Transverse colon (tissue), 4 donors: ENCODE measurements at regions not wholly inside any gene's neighbourhood (a gene's known extent, or its start where the extent isn't known, plus 50 kb on each side); places are given as distances from the start of the nearest gene placed in this dataset.

Experiments used
- DNase-seq: peaks from one replicate; pipeline ENCODE4 v3.0.0-alpha.2; 2019
- H3K27ac ChIP-seq, 4 donors: fragments of 200-600 bp; sonication (generic); 2 replicates each; pipeline ENCODE4 v1.5.1; 2016 to 2018; ENCODE audit warnings: inconsistent platforms in 4 of 4
- H3K27me3 ChIP-seq: fragments of 200-600 bp; sonication (generic); 2 replicates; pipeline ENCODE4 v1.5.1; 2017; ENCODE audit warnings: inconsistent platforms
- H3K36me3 ChIP-seq, 4 donors: fragments of 200-600 bp; sonication (generic); 2 replicates each; pipeline ENCODE4 v1.5.1; 2017 to 2019; ENCODE audit warnings: inconsistent platforms in 4 of 4
- H3K4me1 ChIP-seq, 4 donors: fragments of 200-600 bp; sonication (generic); 2 replicates each; pipeline ENCODE4 v1.5.1; 2017 to 2020; ENCODE audit warnings: inconsistent platforms in 4 of 4
- H3K4me3 ChIP-seq, 4 donors: fragments of 200-600 bp; sonication (generic); 1 replicate in 1 of 4; 2 replicates in 3 of 4; pipeline versions ENCODE4 v1.5.1 to v1.6.1; 2017 to 2019; ENCODE audit warnings: inconsistent platforms in 4 of 4
- H3K9me3 ChIP-seq, 2 donors: fragments of 200-600 bp; sonication (generic); 2 replicates each; pipeline ENCODE4 v1.5.1; 2017 to 2019; ENCODE audit warnings: inconsistent platforms in 2 of 2
- CTCF ChIP-seq, 5 experiments: fragments of 200-600 bp in 3 of 5; fragments of 450-650 bp in 2 of 5; sonication (generic) in 3 of 5; IDR thresholded peaks; 1 replicate in 2 of 5; 2 replicates in 3 of 5; pipeline ENCODE4 v1.5.1; 2016 to 2017; ENCODE audit warnings: antibody characterized with exemption in 5 of 5, inconsistent platforms in 3 of 5, mild to moderate bottlenecking in 2 of 5, moderate library complexity in 1 of 5
- EP300 ChIP-seq: sonication (generic); formaldehyde crosslinking; IDR thresholded peaks from one replicate; pipeline ENCODE4 v1.6.1; 2017; ENCODE audit warnings: antibody characterized with exemption, low read depth
- POLR2A ChIP-seq: fragments of 450-650 bp; IDR thresholded peaks from one replicate; pipeline ENCODE4 v1.6.1; 2016; ENCODE audit warnings: antibody characterized with exemption, mild to moderate bottlenecking, moderate library complexity
- POLR2AphosphoS5 ChIP-seq, 3 donors: sonication (generic); formaldehyde crosslinking; IDR thresholded peaks; one replicate each; pipeline ENCODE4 v1.6.1; 2016; ENCODE audit warnings: antibody characterized with exemption in 3 of 3
- WGBS, 2 donors: methylation state at CpG; one replicate each; pipeline ENCODE4 v1.1.5; 2018; ENCODE audit warnings: low coverage in 1 of 2; 5-methylcytosine and 5-hydroxymethylcytosine counted together
- in situ Hi-C, 4 donors: fragments of 200-750 bp; cut with MboI; loops; one replicate each; pipeline versions ENCODE4 v1.15.0 to v1.15.1; 2017; ENCODE audit warnings: low sequenced_read_pairs in 3 of 4, low pct_ligation_motif_present in 1 of 4, low pct_unique_long_range_greater_than_20kb in 1 of 4
- intact Hi-C: fragments of 100-400 bp; cut with DNase I; formaldehyde crosslinking; loops from one replicate; pipeline ENCODE4 v1.15.1; 2023; ENCODE audit warnings: low total_unique reads

- TF ChIP-seq EP300 (no peak), POLR2A (no peak), CTCF (IDR thresholded peaks at IDR 0.05) (no peak), POLR2AphosphoS5 (IDR thresholded peaks at IDR 0.05) (no peak)
- Histone ChIP-seq H3K4me3 (no peak overlapping the region), H3K36me3 (no peaks in the 10 kb centered on the region), H3K27me3 (no peaks in the 10 kb centered on the region), H3K9me3 (no peaks in the 10 kb centered on the region), H3K27ac (no peak overlapping the region), H3K4me1 (no peaks in the 10 kb centered on the region)
- intact Hi-C loops (no loop called here), in situ Hi-C loops (no loop called here)
- 80 to 81% methylated on average over 9 of the region's 9 CpGs for WGBS, 2 donors
- no peak for DNase-seq
These were observed 379.5 kb upstream of the DPH6 start for GRCh38 chr15:35925275-35926006.

GRCh38 chr15:35926007-35926380 is 380.0 kb upstream of the DPH6 start:
- in situ Hi-C loops (no loop called here), intact Hi-C loops (no loop called here)

GRCh38 chr15:35928847-35929246 is 382.9 kb upstream of the DPH6 start:
- in situ Hi-C loops = no loop called here
- TF ChIP-seq POLR2A (no peak), CTCF (IDR thresholded peaks at IDR 0.05) (no peak), EP300 (no peak), POLR2AphosphoS5 (IDR thresholded peaks at IDR 0.05) (no peak)
- Histone ChIP-seq H3K9me3 (no peaks in the 10 kb centered on the region), H3K4me1 (no peaks in the 10 kb centered on the region), H3K27ac (no peak overlapping the region), H3K36me3 (no peaks in the 10 kb centered on the region), H3K27me3 (no peaks in the 10 kb centered on the region), H3K4me3 (no peak overlapping the region)
- no peak for DNase-seq
- 60 to 80% methylated on average over 1 to 2 of the region's 2 CpGs for WGBS, 2 donors
- intact Hi-C loops = no loop called here

More at GRCh38 chr15:35926007-35926380, 380.0 kb upstream of the DPH6 start:
- TF ChIP-seq CTCF (IDR thresholded peaks at IDR 0.05) (no peak), EP300 (no peak), POLR2AphosphoS5 (IDR thresholded peaks at IDR 0.05) (no peak), POLR2A (no peak)
- H3K4me3 ChIP-seq = no peak overlapping the region
- no peaks in the 10 kb centered on the region for H3K4me1 ChIP-seq
- H3K36me3 ChIP-seq = no peaks in the 10 kb centered on the region
- no peak overlapping the region for H3K27ac ChIP-seq
- no peak for DNase-seq
- H3K9me3 ChIP-seq = no peaks in the 10 kb centered on the region
- H3K27me3 ChIP-seq = no peaks in the 10 kb centered on the region

GRCh38 chr15:35929740-35930444 is 383.9 kb upstream of the DPH6 start:
- DNase-seq = no peak
- in situ Hi-C loops = no loop called here
- H3K4me1 ChIP-seq = no peaks in the 10 kb centered on the region
- no peak overlapping the region for H3K27ac ChIP-seq
- no peak overlapping the region for H3K4me3 ChIP-seq
- WGBS, 2 donors = 54 to 83% methylated on average over 4 of the region's 4 CpGs
- intact Hi-C loops = no loop called here
- TF ChIP-seq POLR2A (no peak), EP300 (no peak), POLR2AphosphoS5 (IDR thresholded peaks at IDR 0.05) (no peak), CTCF (IDR thresholded peaks at IDR 0.05) (no peak)
- no peaks in the 10 kb centered on the region for H3K9me3 ChIP-seq
- H3K36me3 ChIP-seq = no peaks in the 10 kb centered on the region
- no peaks in the 10 kb centered on the region for H3K27me3 ChIP-seq
